OCI-LY1 (cell line): ENCODE measurements at regions not wholly inside any gene's neighbourhood (a gene's known extent, or its start where the extent isn't known, plus 50 kb on each side); places are given as distances from the start of the nearest gene placed in this dataset.

Experiments
- CTCF ChIP-seq: fragments of 200-600 bp; sonication (generic), shearing (Covaris generic); IDR thresholded peaks from 2 replicates; pipeline ENCODE4 v1.5.1; 2017; ENCODE audit warnings: mild to moderate bottlenecking, antibody characterized with exemption, low read length, moderate library complexity, mixed read lengths
- EZH2 ChIP-seq: fragments of 200-600 bp; sonication (generic), shearing (Covaris generic); IDR thresholded peaks from 2 replicates; pipeline ENCODE4 v1.8.0; 2017; ENCODE audit warnings: borderline replicate concordance, mixed run types, mild to moderate bottlenecking, antibody characterized with exemption, low read length, moderate library complexity, mixed read lengths

- peak; percentile 18; the same call in 1 of the 2 replicates for TF ChIP-seq CTCF
- TF ChIP-seq EZH2: no peak
Observed at GRCh38 chr4:154018659-154019058, 229.8 kb upstream of the SFRP2 start.
